Tibial nerve (tissue), 4 donors: ENCODE measurements at regions not wholly inside any gene's neighbourhood (a gene's known extent, or its start where the extent isn't known, plus 50 kb on each side); places are given as distances from the start of the nearest gene placed in this dataset.

Source experiments
- DNase-seq, 2 donors: peaks; one replicate each; pipeline ENCODE4 v3.0.0-alpha.2; 2019; ENCODE audit warnings: low spot score in 2 of 2
- H3K27ac ChIP-seq, 4 donors: fragments of 200-600 bp; sonication (generic) in 3 of 4; one replicate each; pipeline ENCODE4 v1.5.1; 2017 to 2019; ENCODE audit warnings: mild to moderate bottlenecking in 1 of 4
- H3K27me3 ChIP-seq, 2 donors: fragments of 200-600 bp; sonication (generic) in 1 of 2; one replicate each; pipeline versions ENCODE4 v1.5.1 to v1.6.0; 2017 to 2019
- H3K36me3 ChIP-seq, 3 donors: fragments of 200-600 bp; sonication (generic); one replicate each; pipeline ENCODE4 v1.5.1; 2018 to 2019
- H3K4me1 ChIP-seq, 4 donors: fragments of 200-600 bp; sonication (generic) in 3 of 4; one replicate each; pipeline ENCODE4 v1.5.1; 2017 to 2019
- H3K4me3 ChIP-seq, 4 donors: fragments of 200-600 bp; sonication (generic) in 3 of 4; one replicate each; pipeline ENCODE4 v1.5.1; 2017 to 2019; ENCODE audit warnings: mild to moderate bottlenecking in 1 of 4, moderate library complexity in 1 of 4
- H3K9me3 ChIP-seq, 4 donors: fragments of 200-600 bp; sonication (generic) in 3 of 4; one replicate each; pipeline ENCODE4 v1.5.1; 2017 to 2019
- CTCF ChIP-seq, 5 experiments: fragments of 200-600 bp in 3 of 5; fragments of 450-650 bp in 2 of 5; sonication (generic) in 3 of 5; IDR thresholded peaks; one replicate each; pipeline ENCODE4 v1.5.1; 2016 to 2019; ENCODE audit warnings: antibody characterized with exemption in 5 of 5, mild to moderate bottlenecking in 3 of 5, moderate library complexity in 2 of 5
- EP300 ChIP-seq, 2 donors: sonication (generic); formaldehyde crosslinking; IDR thresholded peaks; one replicate each; pipeline ENCODE4 v1.6.1; 2017; ENCODE audit warnings: antibody characterized with exemption in 2 of 2, mild to moderate bottlenecking in 1 of 2
- POLR2A ChIP-seq, 2 donors: fragments of 450-650 bp; IDR thresholded peaks; one replicate each; pipeline ENCODE4 v1.6.1; 2017; ENCODE audit warnings: antibody characterized with exemption in 2 of 2, mild to moderate bottlenecking in 2 of 2, moderate library complexity in 2 of 2
- WGBS, 2 donors: methylation state at CpG; one replicate each; pipeline ENCODE4 v1.1.5; 2018; 5-methylcytosine and 5-hydroxymethylcytosine counted together

DNA sequence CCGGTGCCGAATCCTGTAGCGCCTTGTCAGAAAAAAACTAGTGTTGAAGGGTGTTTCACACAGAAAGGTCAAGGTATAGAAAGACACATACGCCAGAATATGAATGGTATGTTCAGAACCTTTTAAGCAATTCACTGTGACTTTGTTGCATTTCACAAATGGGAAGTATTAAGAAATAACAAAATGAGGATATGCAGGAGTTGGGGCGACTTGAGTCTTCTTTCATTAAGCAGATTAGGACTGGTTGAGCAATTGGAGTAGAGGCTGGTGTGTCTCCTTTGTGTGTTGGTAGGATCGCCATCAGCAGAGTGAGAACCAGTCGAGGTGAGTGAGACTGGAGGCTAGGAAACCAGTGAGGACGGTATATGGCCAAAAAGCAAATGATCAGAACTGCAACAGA, 1454.5 kb upstream of the TENM3 start:
- Histone ChIP-seq H3K27me3 (no peaks in the 10 kb centered on the region), H3K27ac (no peak overlapping the region), H3K36me3 (no peaks in the 10 kb centered on the region), H3K4me1 (no peaks in the 10 kb centered on the region), H3K9me3 (peaks cover 0 to 3% (median 0%) of the 10 kb centered on the region in 4 donors), H3K4me3 (no peak overlapping the region)
- WGBS, 2 donors = 83 to 93% methylated on average over 8 of the region's 8 CpGs
- no peak for TF ChIP-seq POLR2A (IDR thresholded peaks at IDR 0.05)
- TF ChIP-seq EP300 (IDR thresholded peaks at IDR 0.05) = no peak
- no peak for TF ChIP-seq CTCF (IDR thresholded peaks at IDR 0.05)
- no peak for DNase-seq

GRCh38 chr4:180789929-180790328, 1453.3 kb upstream of the TENM3 start:
- Histone ChIP-seq H3K4me3 (no peak overlapping the region), H3K9me3 (peaks cover 0 to 3% (median 0%) of the 10 kb centered on the region in 4 donors), H3K27ac (no peak overlapping the region), H3K27me3 (no peaks in the 10 kb centered on the region), H3K36me3 (no peaks in the 10 kb centered on the region), H3K4me1 (no peaks in the 10 kb centered on the region)
- 90 to 93% methylated on average over 6 of the region's 6 CpGs for WGBS, 2 donors
- DNase-seq = no peak
- TF ChIP-seq POLR2A (IDR thresholded peaks at IDR 0.05) = no peak
- no peak for TF ChIP-seq CTCF (IDR thresholded peaks at IDR 0.05)
- TF ChIP-seq EP300 (IDR thresholded peaks at IDR 0.05) = no peak

GRCh38 chr4:180790471-180790870, 1452.7 kb upstream of the TENM3 start:
- Histone ChIP-seq H3K27me3 (no peaks in the 10 kb centered on the region), H3K9me3 (peaks cover 0 to 3% (median 0%) of the 10 kb centered on the region in 4 donors), H3K4me3 (no peak overlapping the region), H3K36me3 (no peaks in the 10 kb centered on the region), H3K27ac (no peak overlapping the region), H3K4me1 (no peaks in the 10 kb centered on the region)
- DNase-seq = no peak
- WGBS, 2 donors = 27 to 37% methylated on average over 3 of the region's 3 CpGs
- TF ChIP-seq EP300 (IDR thresholded peaks at IDR 0.05) (no peak), CTCF (IDR thresholded peaks at IDR 0.05) (no peak), POLR2A (IDR thresholded peaks at IDR 0.05) (no peak)

GRCh38 chr4:180792541-180792940, 1450.7 kb upstream of the TENM3 start:
- no peaks in the 10 kb centered on the region for H3K27me3 ChIP-seq
- no peaks in the 10 kb centered on the region for H3K36me3 ChIP-seq
- H3K4me1 ChIP-seq = no peaks in the 10 kb centered on the region
- DNase-seq = no peak
- H3K4me3 ChIP-seq = no peak overlapping the region
- TF ChIP-seq CTCF (IDR thresholded peaks at IDR 0.05) (no peak), POLR2A (IDR thresholded peaks at IDR 0.05) (no peak), EP300 (IDR thresholded peaks at IDR 0.05) (no peak)
- H3K27ac ChIP-seq = no peak overlapping the region
- peaks cover 0 to 3% (median 0%) of the 10 kb centered on the region in 4 donors for H3K9me3 ChIP-seq

- H3K4me1 ChIP-seq = no peaks in the 10 kb centered on the region
- no peak for DNase-seq
- H3K4me3 ChIP-seq = no peak overlapping the region
- H3K27ac ChIP-seq = no peak overlapping the region
- WGBS, 2 donors = 63 to 66% methylated on average over 2 of the region's 2 CpGs
- no peaks in the 10 kb centered on the region for H3K27me3 ChIP-seq
- H3K36me3 ChIP-seq = no peaks in the 10 kb centered on the region
- H3K9me3 ChIP-seq = peaks cover 0 to 3% (median 0%) of the 10 kb centered on the region in 4 donors
- TF ChIP-seq CTCF (IDR thresholded peaks at IDR 0.05) (no peak), EP300 (IDR thresholded peaks at IDR 0.05) (no peak), POLR2A (IDR thresholded peaks at IDR 0.05) (no peak)
Observed at GRCh38 chr4:180794333-180794732, 1448.9 kb upstream of the TENM3 start.
